ENCODE measurements at regions not wholly inside any gene's neighbourhood (a gene's known extent, or its start where the extent isn't known, plus 50 kb on each side); places are given as distances from the start of the nearest gene placed in this dataset.

DNA sequence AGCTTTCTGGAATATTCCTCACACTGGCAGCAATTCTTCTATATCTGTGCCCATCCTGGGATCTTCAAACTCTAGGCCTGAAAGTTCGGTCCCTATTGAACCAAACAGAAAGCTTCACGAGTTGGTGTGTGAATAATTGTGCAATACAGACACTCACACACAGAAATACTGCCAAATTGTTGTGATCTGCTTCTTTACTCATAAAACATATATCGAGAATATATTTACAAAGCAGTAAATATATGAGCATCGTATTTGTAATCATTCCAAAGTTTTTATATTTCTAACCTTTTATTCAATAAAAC, 56.6 kb upstream of the BEX4 start:
- TF ChIP-seq, protein P1, sequence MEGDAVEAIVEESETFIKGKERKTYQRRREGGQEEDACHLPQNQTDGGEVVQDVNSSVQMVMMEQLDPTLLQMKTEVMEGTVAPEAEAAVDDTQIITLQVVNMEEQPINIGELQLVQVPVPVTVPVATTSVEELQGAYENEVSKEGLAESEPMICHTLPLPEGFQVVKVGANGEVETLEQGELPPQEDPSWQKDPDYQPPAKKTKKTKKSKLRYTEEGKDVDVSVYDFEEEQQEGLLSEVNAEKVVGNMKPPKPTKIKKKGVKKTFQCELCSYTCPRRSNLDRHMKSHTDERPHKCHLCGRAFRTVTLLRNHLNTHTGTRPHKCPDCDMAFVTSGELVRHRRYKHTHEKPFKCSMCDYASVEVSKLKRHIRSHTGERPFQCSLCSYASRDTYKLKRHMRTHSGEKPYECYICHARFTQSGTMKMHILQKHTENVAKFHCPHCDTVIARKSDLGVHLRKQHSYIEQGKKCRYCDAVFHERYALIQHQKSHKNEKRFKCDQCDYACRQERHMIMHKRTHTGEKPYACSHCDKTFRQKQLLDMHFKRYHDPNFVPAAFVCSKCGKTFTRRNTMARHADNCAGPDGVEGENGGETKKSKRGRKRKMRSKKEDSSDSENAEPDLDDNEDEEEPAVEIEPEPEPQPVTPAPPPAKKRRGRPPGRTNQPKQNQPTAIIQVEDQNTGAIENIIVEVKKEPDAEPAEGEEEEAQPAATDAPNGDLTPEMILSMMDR (conservative IDR thresholded peaks at IDR 0.05; ENCODE audit: low read length): peak; percentile 22; the same call in 1 of the 2 replicates
- no peak for TF ChIP-seq EZH2phosphoT487 (IDR thresholded peaks at IDR 0.05; ENCODE audit: borderline replicate concordance, low read depth, low read length)
